Sciatic nerve (tissue), 2 donors: ENCODE measurements at regions not wholly inside any gene's neighbourhood (a gene's known extent, or its start where the extent isn't known, plus 50 kb on each side); places are given as distances from the start of the nearest gene placed in this dataset.

ENCODE experiments used
- ATAC-seq: fragments of 200-7000 bp; cut with Tn5 transposase; one replicate; pipeline ENCODE4 v1.9.1; 2020; ENCODE audit warnings: mild to moderate bottlenecking, moderate library complexity
- DNase-seq: peaks from one replicate; pipeline ENCODE4 v3.0.0-alpha.2; 2020; ENCODE audit warnings: low spot score
- intact Hi-C: fragments of 100-400 bp; cut with DNase I; formaldehyde crosslinking; loops from one replicate; pipeline ENCODE4 v1.14.2; 2022
- donor health status: DM: no; HTN: no; CAD: no.
- donor health status: DM: no; HTN: no; CAD: no.

GRCh38 chr5:103435136-103435889, 127.3 kb downstream of the NUDT12 start:
- intact Hi-C loops, result no loop called here
- no peak for DNase-seq
- ATAC-seq, result no peak

- ATAC-seq (no peak), DNase-seq (no peak)
- intact Hi-C loops, result no loop called here
Measured at GRCh38 chr5:103434057-103434456, 128.5 kb downstream of the NUDT12 start.

- intact Hi-C loops, result no loop called here
- DNase-seq, result no peak
- ATAC-seq, result no peak
Measured at GRCh38 chr5:103433211-103433610, 129.4 kb downstream of the NUDT12 start.

- no peak for DNase-seq
- ATAC-seq, result no peak
- intact Hi-C loops, result no loop called here
Measured at GRCh38 chr5:103428923-103429322, 133.7 kb downstream of the NUDT12 start.

GRCh38 chr5:103428411-103428871, 134.1 kb downstream of the NUDT12 start:
- intact Hi-C loops, result no loop called here
- DNase-seq (no peak), ATAC-seq (peak; percentile 92)

GRCh38 chr5:103427326-103427725, 135.3 kb downstream of the NUDT12 start:
- DNase-seq (no peak), ATAC-seq (no peak)
- intact Hi-C loops, result no loop called here

- DNase-seq (no peak), ATAC-seq (no peak)
- intact Hi-C loops, result no loop called here
Measured at GRCh38 chr5:103425686-103426454, 136.7 kb downstream of the NUDT12 start.

GRCh38 chr5:103424453-103425205, 138.0 kb downstream of the NUDT12 start:
- DNase-seq, result no peak
- intact Hi-C loops, result no loop called here
- ATAC-seq, result no peak

- DNase-seq, result no peak
- peak; percentile 46 for ATAC-seq
- intact Hi-C loops, result no loop called here
Measured at GRCh38 chr5:103424026-103424425, 138.6 kb downstream of the NUDT12 start.

- intact Hi-C loops, result no loop called here
- no peak for DNase-seq
Measured at GRCh38 chr5:103422756-103423155, 139.8 kb downstream of the NUDT12 start.

GRCh38 chr5:103414604-103415003, 148.0 kb downstream of the NUDT12 start:
- DNase-seq, result no peak
- intact Hi-C loops, result no loop called here
- no peak for ATAC-seq

More at GRCh38 chr5:103422756-103423155, 139.8 kb downstream of the NUDT12 start:
- no peak for ATAC-seq

GRCh38 chr5:103411711-103412110, 150.9 kb downstream of the NUDT12 start:
- DNase-seq (no peak), ATAC-seq (no peak)
- intact Hi-C loops, result no loop called here

GRCh38 chr5:103410172-103410571, 151.6 kb downstream of the MACIR start:
- no peak for ATAC-seq
- intact Hi-C loops, result no loop called here

GRCh38 chr5:103409013-103409670, 150.6 kb downstream of the MACIR start:
- ATAC-seq (no peak), DNase-seq (no peak)
- intact Hi-C loops, result no loop called here

More at GRCh38 chr5:103410172-103410571, 151.6 kb downstream of the MACIR start:
- no peak for DNase-seq

- DNase-seq (no peak), ATAC-seq (no peak)
- intact Hi-C loops, result no loop called here
Measured at GRCh38 chr5:103408408-103408807, 149.8 kb downstream of the MACIR start.

GRCh38 chr5:103407402-103407801, 148.8 kb downstream of the MACIR start:
- no peak for DNase-seq
- ATAC-seq, result no peak
- intact Hi-C loops, result no loop called here

- intact Hi-C loops, result no loop called here
- ATAC-seq, result no peak
- no peak for DNase-seq
Measured at GRCh38 chr5:103404483-103404882, 145.9 kb downstream of the MACIR start.

GRCh38 chr5:103402851-103403250, 144.3 kb downstream of the MACIR start:
- DNase-seq (no peak), ATAC-seq (no peak)
- intact Hi-C loops, result no loop called here
